ENCODE measurements at regions not wholly inside any gene's neighbourhood (a gene's known extent, or its start where the extent isn't known, plus 50 kb on each side); places are given as distances from the start of the nearest gene placed in this dataset.
A peak's percentile ranks its signal among the peaks of the same experiment; 100 is the strongest.

GRCh38 chr3:34534013-34534412, 735.6 kb downstream of the PDCD6IP start:
- DNase-seq = no peak

GRCh38 chr3:34544136-34544535, 745.7 kb downstream of the PDCD6IP start:
- peak in 2 of 4 experiments; percentile 5 to 23 for DNase-seq

GRCh38 chr3:34547297-34547920, 749.0 kb downstream of the PDCD6IP start:
- no peak for DNase-seq

DNA sequence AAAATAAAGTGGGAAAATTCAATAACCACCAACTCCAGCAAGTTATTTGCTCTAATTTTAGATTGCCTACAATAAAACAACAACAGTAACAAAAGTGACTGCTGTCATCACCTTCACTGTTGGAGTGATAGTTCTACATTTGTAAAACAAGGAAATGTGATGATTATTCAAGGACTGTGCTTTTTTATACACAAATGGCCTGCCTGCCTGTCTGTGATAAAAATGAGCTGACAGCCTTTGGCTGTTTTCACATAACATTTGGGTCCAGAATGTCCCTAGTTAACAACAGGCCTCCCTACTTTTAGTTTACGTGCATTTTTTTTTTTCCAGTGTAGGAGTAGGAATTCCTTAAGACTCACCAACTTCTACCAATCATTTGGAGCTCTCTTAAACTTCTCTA, 768.8 kb downstream of the PDCD6IP start:
- DNase-seq = no peak

DNA sequence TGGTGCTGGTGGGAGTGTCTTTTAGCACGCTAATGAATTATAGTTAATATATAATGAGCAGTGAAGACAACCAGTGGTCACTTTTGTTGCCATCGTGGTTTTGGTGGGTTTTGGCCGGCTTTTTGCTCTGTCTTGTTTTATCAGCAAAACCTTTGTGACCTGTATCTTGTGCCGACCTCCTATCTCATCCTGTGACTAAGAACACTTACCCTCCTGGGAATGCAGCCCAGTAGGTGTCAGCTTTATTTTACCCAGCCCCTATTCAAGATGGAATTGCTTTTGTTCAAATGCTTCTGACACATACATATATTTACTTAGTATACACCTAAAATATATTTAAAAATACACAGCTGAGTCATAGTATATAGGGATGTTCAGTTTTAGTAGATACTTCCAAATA, 770.3 kb downstream of the PDCD6IP start:
- no peak for DNase-seq

- DNase-seq = no peak
These were observed 771.0 kb downstream of the PDCD6IP start for GRCh38 chr3:34569437-34569836.

DNA sequence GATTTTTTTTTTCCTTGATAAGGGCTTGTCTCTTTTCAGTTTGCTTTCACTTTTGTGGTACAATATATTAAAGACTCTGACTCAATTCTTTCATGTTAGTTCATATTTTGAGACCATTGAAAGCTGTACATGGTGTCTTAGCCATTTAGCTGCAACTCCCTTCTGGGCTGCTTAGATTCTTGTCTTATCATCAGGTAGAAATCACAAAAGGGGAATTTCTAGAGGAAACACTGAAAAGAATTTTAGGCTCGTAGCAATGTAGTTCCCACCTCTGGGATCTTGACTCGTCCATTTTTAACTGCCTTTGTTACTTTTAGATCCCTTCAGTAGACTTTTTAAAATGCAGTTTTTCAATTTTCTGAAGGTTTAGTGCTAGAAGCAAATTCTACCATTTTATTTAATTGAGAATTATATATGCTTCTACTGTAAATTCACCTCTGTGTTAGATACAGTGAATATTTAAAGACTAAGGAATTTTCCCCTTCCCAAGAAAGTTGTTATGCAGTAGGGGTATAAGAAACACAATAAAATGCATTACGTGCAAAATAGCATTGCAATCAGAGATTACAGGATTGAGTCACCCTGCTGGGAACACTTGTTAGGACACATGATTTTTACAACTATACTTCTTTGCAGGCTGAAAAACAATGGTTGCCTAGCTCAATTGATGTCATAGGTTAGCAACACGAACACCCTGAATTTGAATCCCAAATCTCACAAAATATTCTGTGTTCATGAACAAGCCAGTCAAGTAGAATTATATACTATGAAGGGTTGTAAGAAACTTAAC, 772.7 kb downstream of the PDCD6IP start:
- no peak for DNase-seq

DNA sequence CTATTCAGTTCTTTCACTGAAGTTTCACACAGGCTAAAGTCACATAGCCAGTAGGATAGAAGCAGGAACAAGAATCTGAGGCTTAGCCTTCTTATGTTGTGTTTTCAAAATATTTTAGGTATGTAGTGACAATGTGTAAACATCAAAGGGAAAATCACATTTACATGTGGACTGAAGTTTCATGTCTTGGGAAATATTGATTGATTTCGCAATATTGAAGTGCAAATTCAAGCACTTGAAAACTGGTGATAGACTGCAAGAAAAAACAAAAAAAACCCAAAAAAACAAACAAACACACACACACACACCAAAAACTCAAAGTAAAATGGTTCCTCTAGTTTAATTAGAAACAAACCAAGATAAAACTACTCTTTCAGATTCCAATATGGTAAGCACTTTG, 773.3 kb downstream of the PDCD6IP start:
- no peak for DNase-seq

- DNase-seq = no peak
These were observed 777.3 kb downstream of the PDCD6IP start for GRCh38 chr3:34575776-34576175.

DNA sequence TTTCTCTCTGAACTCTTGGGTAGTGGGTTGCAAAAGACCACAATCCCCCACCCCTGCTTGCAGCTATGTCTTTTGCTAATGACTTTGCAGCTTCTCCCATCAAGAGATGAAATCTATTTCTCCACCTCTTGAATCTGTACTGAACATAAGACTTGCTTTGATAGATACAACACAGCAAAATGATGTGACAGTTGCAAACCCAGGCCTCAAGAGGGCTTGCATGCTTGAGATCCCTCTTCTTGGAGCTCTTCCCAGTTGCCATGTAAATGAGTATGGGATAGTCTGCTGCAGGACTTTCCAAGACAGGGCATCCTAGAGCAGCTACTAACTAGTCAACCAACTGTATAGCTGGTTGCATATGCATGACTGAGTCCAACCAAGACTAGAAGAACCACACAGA, 783.6 kb downstream of the PDCD6IP start:
- DNase-seq = no peak

DNA sequence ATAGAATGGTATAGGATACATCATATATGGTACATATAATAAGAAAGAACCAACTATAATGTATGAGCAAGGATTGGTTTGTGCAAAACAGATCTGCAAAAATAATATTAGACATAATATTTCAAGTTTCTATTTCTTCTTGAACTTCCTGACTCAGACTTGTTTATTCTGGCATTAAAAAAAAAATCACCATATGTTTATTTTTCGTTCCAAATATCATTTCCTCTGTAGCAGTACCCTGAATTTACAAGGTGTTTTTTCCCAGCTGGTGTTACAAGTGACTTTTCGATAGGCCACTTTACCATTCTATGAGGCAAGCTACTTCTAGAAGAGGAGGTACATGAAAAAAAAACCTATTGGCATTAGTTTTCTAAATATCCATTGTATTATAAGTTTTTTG, 785.0 kb downstream of the PDCD6IP start:
- DNase-seq = no peak

- DNase-seq = no peak
These were observed 786.5 kb downstream of the PDCD6IP start for GRCh38 chr3:34584971-34585370.

DNA sequence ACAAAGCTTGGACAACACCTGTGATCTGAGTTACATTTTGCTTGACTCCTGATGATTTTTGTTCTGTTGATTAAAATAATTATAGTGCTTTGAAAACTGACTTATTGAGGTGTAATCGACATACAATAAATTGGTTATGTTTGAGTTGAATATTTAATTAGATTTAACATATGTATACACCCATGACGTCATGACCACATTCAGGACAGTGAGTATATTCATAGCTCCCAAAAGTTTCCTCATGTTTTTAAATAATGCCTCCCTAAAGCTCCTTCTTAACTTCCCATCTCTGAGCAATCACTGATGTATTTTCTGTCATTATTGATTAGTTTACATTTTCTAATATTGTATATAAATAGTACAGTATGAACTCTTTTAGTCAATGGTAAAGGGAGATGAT, 801.2 kb downstream of the PDCD6IP start:
- DNase-seq = no peak

- no peak for DNase-seq
These were observed 821.6 kb downstream of the PDCD6IP start for GRCh38 chr3:34619990-34620389.

DNA sequence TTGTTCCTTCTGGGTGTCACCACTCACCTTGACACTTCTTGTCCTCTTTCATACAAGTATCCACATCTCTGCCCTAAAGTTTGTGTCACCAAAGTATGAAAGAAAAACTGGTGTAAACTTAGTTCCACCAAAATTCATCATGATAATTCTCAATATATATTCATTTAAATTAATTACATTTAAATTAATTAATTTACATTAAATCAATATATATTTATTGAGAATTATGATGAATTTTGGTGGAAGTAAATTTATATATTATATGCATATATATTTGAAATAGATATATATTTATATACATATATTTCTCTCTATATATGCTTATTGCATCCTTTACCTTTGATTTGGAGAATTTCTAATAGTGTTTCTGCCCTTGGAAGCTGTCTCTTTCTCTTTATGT, 828.3 kb downstream of the PDCD6IP start:
- DNase-seq = no peak

DNA sequence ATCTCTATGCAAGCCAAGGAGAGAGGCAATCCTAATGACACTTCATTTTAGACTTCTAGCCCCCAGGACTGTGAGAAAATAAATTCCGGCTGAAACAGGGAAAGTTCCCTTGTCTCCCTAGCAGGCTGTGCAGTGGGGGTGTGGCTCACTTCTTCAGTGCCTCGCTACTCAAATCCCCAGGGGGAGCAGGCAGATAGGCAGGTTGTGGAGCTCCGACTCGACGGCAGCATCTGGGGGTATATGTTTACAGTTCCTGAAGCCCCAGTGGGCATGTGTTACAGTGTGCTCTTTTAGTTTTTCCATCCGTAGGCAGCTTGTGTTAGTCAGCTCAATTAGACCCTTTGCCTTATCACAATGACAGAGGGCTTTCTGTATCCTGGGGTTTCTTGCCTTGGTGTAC, 836.5 kb downstream of the PDCD6IP start:
- no peak for DNase-seq

DNA sequence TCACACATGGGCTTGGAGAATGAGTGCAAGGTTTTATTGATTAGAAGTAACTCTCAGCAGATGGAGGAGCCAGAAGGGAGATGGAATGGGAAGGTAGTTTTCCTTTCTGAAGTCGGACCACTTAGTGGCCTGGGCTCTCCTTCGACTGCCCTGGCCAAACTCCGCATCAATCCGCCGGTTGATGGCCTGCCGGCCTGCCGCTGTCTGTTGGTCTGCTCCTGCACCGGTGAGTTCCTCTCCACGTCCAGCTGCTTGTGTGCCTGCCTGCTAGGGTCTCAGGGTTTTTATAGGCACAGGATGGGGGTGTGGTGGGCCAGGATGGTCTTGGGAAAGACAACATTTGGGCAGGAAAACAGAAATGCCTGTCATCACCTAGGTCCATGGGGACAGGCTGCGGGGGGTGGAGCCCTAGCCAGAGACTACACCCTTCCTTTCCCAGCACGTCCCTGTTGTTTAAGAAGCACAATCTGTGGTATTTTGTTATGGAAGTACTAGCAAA, 837.0 kb downstream of the PDCD6IP start:
- no peak for DNase-seq

DNA sequence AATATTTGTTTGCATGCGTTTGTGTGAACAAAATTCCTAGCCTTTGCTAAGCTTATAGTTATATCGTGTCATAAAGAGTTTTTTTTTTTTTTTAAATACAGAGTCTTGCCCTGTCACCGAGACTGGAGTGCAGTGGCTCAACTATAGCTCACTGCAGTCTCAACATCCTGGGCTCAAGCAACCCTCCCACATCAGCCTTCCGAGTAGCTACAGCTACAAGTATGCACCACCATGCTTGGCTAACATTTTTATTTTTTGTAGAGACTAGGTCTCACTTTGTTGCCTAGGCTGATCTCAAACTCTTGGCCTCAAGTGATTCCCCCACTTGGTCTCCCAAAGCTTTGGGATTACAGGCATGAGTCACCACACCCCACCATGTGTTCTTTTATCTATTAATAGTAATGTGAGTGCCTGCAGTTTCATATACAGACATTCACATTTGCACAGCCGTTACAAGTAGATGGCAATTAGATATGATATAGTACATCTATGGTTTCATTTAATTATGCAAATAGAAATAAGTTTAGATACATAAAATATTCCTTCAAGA, 848.6 kb downstream of the PDCD6IP start:
- DNase-seq = no peak

DNA sequence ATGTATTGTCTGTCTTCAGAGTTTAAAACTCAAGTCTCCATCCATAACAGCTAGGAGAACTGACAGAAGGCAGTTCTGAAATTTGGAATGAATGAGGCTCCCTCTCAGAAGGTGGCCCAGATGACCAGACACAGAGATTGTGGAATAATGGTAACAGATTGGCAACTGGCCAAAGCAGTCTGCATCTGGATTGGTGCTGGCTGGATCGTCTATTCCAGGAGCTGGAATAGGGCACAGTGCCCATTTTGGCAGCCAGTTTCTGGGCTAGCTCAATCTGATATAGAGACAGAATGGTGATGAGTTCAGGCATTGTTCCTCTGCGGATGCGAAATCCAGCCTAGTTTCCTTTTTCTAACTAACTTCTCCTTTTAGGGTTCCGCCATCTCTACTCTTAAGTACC, 851.7 kb downstream of the PDCD6IP start:
- peak in 1 of 4 experiments; percentile 5 for DNase-seq

GRCh38 chr3:34668915-34669314, 870.5 kb downstream of the PDCD6IP start:
- no peak for DNase-seq

DNA sequence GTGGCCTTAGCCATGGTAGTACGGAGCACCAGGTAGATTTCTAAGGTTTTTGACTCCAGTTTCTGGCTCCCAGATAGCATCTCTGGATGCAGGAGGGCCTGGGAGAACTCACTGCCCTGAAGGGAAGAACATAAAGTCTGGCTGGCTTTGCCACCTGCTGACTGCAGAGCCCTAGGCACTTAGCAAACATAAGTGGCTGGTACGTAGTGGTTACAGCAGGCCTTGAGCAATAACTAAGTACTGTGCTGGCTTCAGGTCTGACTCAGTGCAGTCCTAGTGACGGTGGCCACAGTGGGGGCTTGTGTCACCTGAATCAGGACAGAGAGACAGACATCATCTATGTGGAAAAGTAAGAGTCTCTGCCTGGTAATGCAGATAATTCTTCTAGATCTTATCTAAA, 871.1 kb downstream of the PDCD6IP start:
- DNase-seq = no peak

GRCh38 chr3:34675383-34676120, 877.1 kb downstream of the PDCD6IP start:
- peak in 1 of 4 experiments; percentile 16 for DNase-seq

- peak in 2 of 4 experiments; percentile 3 to 4 for DNase-seq
These were observed 878.0 kb downstream of the PDCD6IP start for GRCh38 chr3:34676436-34676835.
